ENCODE measurements at regions not wholly inside any gene's neighbourhood (a gene's known extent, or its start where the extent isn't known, plus 50 kb on each side); places are given as distances from the start of the nearest gene placed in this dataset.

DNA sequence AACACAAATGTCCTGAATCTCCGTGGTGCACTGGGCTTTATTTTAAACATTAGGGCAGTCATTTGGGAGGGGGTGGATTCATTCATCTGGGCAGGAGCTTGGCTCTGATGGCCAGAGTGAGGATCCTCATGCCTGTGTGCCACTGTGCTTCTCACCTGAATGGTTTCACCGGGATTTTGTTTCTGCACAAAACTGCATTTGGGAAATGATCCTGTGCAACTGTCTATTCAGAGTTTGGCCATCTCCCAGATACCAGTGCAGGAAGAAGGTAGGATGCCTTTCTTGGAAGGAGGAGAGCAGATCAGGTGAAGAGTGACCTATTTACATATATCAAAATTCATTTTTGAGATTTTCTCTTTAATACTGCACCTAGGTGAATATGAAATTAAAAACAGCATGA lies 514.4 kb upstream of the SEMA6A start:
- TF ChIP-seq EZH2phosphoT487 (IDR thresholded peaks at IDR 0.05; ENCODE audit: borderline replicate concordance, low read length): no peak
- TF ChIP-seq, protein P1, sequence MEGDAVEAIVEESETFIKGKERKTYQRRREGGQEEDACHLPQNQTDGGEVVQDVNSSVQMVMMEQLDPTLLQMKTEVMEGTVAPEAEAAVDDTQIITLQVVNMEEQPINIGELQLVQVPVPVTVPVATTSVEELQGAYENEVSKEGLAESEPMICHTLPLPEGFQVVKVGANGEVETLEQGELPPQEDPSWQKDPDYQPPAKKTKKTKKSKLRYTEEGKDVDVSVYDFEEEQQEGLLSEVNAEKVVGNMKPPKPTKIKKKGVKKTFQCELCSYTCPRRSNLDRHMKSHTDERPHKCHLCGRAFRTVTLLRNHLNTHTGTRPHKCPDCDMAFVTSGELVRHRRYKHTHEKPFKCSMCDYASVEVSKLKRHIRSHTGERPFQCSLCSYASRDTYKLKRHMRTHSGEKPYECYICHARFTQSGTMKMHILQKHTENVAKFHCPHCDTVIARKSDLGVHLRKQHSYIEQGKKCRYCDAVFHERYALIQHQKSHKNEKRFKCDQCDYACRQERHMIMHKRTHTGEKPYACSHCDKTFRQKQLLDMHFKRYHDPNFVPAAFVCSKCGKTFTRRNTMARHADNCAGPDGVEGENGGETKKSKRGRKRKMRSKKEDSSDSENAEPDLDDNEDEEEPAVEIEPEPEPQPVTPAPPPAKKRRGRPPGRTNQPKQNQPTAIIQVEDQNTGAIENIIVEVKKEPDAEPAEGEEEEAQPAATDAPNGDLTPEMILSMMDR (IDR thresholded peaks at IDR 0.05; ENCODE audit: low read depth, low read length, poor library complexity, severe bottlenecking): no peak
- Histone ChIP-seq H3K4me1 (ENCODE audit: control insufficient read depth, low read length) (no peaks in the 10 kb centered on the region), H3K9me2 (replicated peaks; ENCODE audit: control insufficient read depth, low read length) (no peaks in the 10 kb centered on the region), H3K9me3 (ENCODE audit: control insufficient read depth, insufficient read depth, low read length) (no peaks in the 10 kb centered on the region), H3F3A (ENCODE audit: control insufficient read depth, insufficient read depth) (no peaks in the 10 kb centered on the region), H3K79me2 (ENCODE audit: control insufficient read depth, low read length) (no peaks in the 10 kb centered on the region), H3K27me3 (ENCODE audit: control insufficient read depth, low read length) (no peaks in the 10 kb centered on the region), H3K36me3 (ENCODE audit: control insufficient read depth, low read length) (no peaks in the 10 kb centered on the region), H3K27ac (ENCODE audit: low read depth, low read length) (no peak overlapping the region), H4K20me1 (ENCODE audit: control insufficient read depth, insufficient read depth, low read depth, low read length) (no peaks in the 10 kb centered on the region), H3K4me3 (ENCODE audit: low read length) (no peak overlapping the region), H3K4me2 (ENCODE audit: low read length) (no peak overlapping the region)

DNA sequence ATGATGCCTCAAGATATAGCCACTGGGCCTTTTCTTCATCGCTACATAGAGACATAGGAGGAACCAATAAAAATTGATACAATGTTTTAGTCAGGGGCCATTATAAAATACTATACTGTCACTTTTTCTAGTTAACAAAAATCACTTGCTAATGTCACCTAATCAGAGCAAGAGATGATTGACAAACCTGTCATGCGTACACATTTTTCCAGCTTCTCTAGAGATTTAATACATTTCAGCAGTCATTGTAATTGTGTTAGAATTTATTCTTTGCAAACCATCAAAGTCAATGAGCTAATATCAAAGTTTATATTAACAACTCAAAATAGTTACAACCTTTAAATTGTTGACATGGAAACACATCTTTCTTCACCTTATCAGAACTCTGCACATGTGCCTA lies 513.6 kb upstream of the SEMA6A start:
- TF ChIP-seq, protein P1 (IDR thresholded peaks at IDR 0.05; ENCODE audit: low read depth, low read length, poor library complexity, severe bottlenecking): no peak
- no peak for TF ChIP-seq EZH2phosphoT487 (IDR thresholded peaks at IDR 0.05; ENCODE audit: borderline replicate concordance, low read length)
- Histone ChIP-seq H4K20me1 (ENCODE audit: control insufficient read depth, insufficient read depth, low read depth, low read length) (no peaks in the 10 kb centered on the region), H3K36me3 (ENCODE audit: control insufficient read depth, low read length) (no peaks in the 10 kb centered on the region), H3K4me1 (ENCODE audit: control insufficient read depth, low read length) (no peaks in the 10 kb centered on the region), H3K27me3 (ENCODE audit: control insufficient read depth, low read length) (no peaks in the 10 kb centered on the region), H3K79me2 (ENCODE audit: control insufficient read depth, low read length) (no peaks in the 10 kb centered on the region), H3K9me3 (ENCODE audit: control insufficient read depth, insufficient read depth, low read length) (no peaks in the 10 kb centered on the region), H3K9me2 (replicated peaks; ENCODE audit: control insufficient read depth, low read length) (no peaks in the 10 kb centered on the region), H3K27ac (ENCODE audit: low read depth, low read length) (no peak overlapping the region), H3K4me3 (ENCODE audit: low read length) (no peak overlapping the region), H3K4me2 (ENCODE audit: low read length) (no peak overlapping the region), H3F3A (ENCODE audit: control insufficient read depth, insufficient read depth) (no peaks in the 10 kb centered on the region)

DNA sequence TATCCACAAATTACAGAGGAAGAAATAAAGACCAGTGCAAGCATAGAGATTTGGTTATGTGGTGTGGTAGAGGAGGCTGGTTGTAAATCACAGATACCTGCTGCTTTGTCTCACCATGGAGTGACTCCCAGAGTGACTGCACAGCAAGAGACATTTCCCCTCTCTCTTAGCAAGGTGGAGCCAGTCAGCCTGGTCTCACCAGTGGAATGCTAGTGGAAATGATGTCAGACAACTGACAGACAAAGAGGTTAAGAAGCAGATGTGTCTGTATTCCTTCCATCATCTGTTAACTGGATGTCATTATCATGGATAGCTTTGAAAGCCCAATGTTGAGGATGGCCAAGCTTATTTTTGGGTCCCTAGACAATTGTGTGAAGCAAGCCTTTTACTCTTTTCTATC lies 509.4 kb upstream of the SEMA6A start:
- no peak for TF ChIP-seq EZH2phosphoT487 (IDR thresholded peaks at IDR 0.05; ENCODE audit: borderline replicate concordance, low read length)
- TF ChIP-seq, protein P1 (IDR thresholded peaks at IDR 0.05; ENCODE audit: low read depth, low read length, poor library complexity, severe bottlenecking): no peak
- no peak overlapping the region for H3K4me3 ChIP-seq (ENCODE audit: low read length)
- H3K4me2 ChIP-seq (ENCODE audit: low read length): no peak overlapping the region
- H3K4me1 ChIP-seq (ENCODE audit: control insufficient read depth, low read length): no peaks in the 10 kb centered on the region; the same call in 1 of the 2 replicates
- 0 out of 2 replicates have a peak, but pooled peaks cover 2% of the 10 kb centered on the region for H3K27me3 ChIP-seq (ENCODE audit: control insufficient read depth, low read length)
- H3K9me3 ChIP-seq (ENCODE audit: control insufficient read depth, insufficient read depth, low read length): no peaks in the 10 kb centered on the region
- H3K9me2 ChIP-seq (replicated peaks; ENCODE audit: control insufficient read depth, low read length): no peaks in the 10 kb centered on the region
- no peaks in the 10 kb centered on the region for H3F3A ChIP-seq (ENCODE audit: control insufficient read depth, insufficient read depth)
- H3K79me2 ChIP-seq (ENCODE audit: control insufficient read depth, low read length): no peaks in the 10 kb centered on the region
- no peaks in the 10 kb centered on the region for H4K20me1 ChIP-seq (ENCODE audit: control insufficient read depth, insufficient read depth, low read depth, low read length)
- no peaks in the 10 kb centered on the region for H3K36me3 ChIP-seq (ENCODE audit: control insufficient read depth, low read length)
- H3K27ac ChIP-seq (ENCODE audit: low read depth, low read length): no peak overlapping the region
